HG03558 (cell line): ENCODE measurements at regions not wholly inside any gene's neighbourhood (a gene's known extent, or its start where the extent isn't known, plus 50 kb on each side); places are given as distances from the start of the nearest gene placed in this dataset.
"Not testable (repeated sequence)": the region's sequence is repeated elsewhere in the genome, so short reads cannot be mapped to it uniquely, and the experiment has no call there.

Source experiments
- ATAC-seq: cut with Tn5 transposase; IDR thresholded peaks from one replicate; pipeline ENCODE4 v1.9.1; 2021; ENCODE audit warnings: moderate number of reproducible peaks; ENCODE audit not compliant: unreplicated experiment; ENCODE audit errors: extremely low read depth

GRCh38 chr10:9913876-9914514 is 1103.7 kb upstream of the CELF2 start:
- no peak for ATAC-seq

- no peak for ATAC-seq
Measured at GRCh38 chr10:9921544-9921943, 1096.1 kb upstream of the CELF2 start.

GRCh38 chr10:9922126-9922870 is 1095.4 kb upstream of the CELF2 start:
- no peak for ATAC-seq

GRCh38 chr10:9926003-9926402 is 1091.7 kb upstream of the CELF2 start:
- ATAC-seq, result no peak

- no peak for ATAC-seq
Measured at GRCh38 chr10:9926881-9927280, 1090.8 kb upstream of the CELF2 start.

- no peak for ATAC-seq
Measured at GRCh38 chr10:9939716-9940115, 1078.0 kb upstream of the CELF2 start.

GRCh38 chr10:9944690-9945089 is 1073.0 kb upstream of the CELF2 start:
- no peak for ATAC-seq

GRCh38 chr10:9950070-9950469 is 1067.6 kb upstream of the CELF2 start:
- no peak for ATAC-seq

- ATAC-seq, result no peak
Measured at GRCh38 chr10:9951481-9952257, 1066.0 kb upstream of the CELF2 start.

- ATAC-seq, result no peak
Measured at GRCh38 chr10:9957351-9957750, 1060.3 kb upstream of the CELF2 start.

GRCh38 chr10:9957876-9958275 is 1059.8 kb upstream of the CELF2 start:
- not testable (repeated sequence) for ATAC-seq

GRCh38 chr10:9965341-9965740 is 1052.3 kb upstream of the CELF2 start:
- no peak for ATAC-seq

- no peak for ATAC-seq
Measured at GRCh38 chr10:9986786-9987185, 1030.9 kb upstream of the CELF2 start.

- ATAC-seq, result no peak
Measured at GRCh38 chr10:9987197-9987596, 1030.5 kb upstream of the CELF2 start.

- no peak for ATAC-seq
Measured at GRCh38 chr10:9992661-9993060, 1025.0 kb upstream of the CELF2 start.

GRCh38 chr10:9994131-9994530 is 1023.5 kb upstream of the CELF2 start:
- no peak for ATAC-seq

GRCh38 chr10:9999627-10000026 is 1018.0 kb upstream of the CELF2 start:
- no peak for ATAC-seq

GRCh38 chr10:10007957-10008356 is 1009.7 kb upstream of the CELF2 start:
- ATAC-seq, result no peak

GRCh38 chr10:10010397-10010796 is 1007.3 kb upstream of the CELF2 start:
- ATAC-seq, result no peak

- no peak for ATAC-seq
Measured at GRCh38 chr10:10014846-10015245, 1002.8 kb upstream of the CELF2 start.

GRCh38 chr10:10017716-10018115 is 1000.0 kb upstream of the CELF2 start:
- ATAC-seq, result no peak
